ENCODE measurements at regions not wholly inside any gene's neighbourhood (a gene's known extent, or its start where the extent isn't known, plus 50 kb on each side); places are given as distances from the start of the nearest gene placed in this dataset.
"Not testable (repeated sequence)": the region's sequence is repeated elsewhere in the genome, so short reads cannot be mapped to it uniquely, and the experiment has no call there.

DNA sequence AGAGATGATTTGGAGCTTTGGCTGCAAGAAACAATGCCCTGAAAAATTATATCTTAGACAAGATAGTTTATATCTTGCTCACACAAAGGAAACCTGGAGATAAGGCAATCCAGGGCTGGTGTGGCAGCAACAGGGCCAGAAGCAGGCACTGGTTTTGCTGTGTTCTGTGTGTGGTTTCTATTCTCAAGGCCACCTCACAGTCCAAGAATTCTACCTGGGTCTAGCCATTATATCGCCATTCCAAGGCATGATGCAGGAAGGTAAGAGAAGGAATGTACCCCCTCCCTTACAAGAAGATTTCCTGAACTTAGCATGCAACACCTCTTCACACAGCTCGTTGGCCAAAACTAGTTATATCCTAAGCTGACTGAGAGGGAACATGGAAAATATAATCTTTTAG lies 74.5 kb upstream of the MEGF10 start:
- no peak for DNase-seq

- no peak for DNase-seq
These were observed 73.5 kb upstream of the MEGF10 start for GRCh38 chr5:127216898-127217675.

DNA sequence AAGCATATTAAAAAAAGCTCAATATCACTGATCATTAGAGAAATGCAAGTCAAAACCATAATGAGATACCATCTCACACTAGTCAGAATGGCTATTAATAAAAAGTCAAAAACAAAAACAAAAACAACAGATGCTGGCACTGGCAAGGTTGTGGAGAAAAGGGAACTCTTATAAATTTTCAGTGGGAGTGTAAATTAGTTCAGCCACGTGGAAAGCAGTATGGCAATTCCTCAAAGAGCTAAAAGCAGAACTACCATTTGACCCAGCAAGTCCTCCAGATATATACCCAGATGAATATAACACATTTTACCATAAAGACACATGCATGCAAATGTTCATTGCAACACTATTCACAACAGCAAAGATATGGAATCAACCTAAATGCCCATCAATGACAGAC lies 68.7 kb upstream of the MEGF10 start:
- not testable (repeated sequence) for DNase-seq

DNA sequence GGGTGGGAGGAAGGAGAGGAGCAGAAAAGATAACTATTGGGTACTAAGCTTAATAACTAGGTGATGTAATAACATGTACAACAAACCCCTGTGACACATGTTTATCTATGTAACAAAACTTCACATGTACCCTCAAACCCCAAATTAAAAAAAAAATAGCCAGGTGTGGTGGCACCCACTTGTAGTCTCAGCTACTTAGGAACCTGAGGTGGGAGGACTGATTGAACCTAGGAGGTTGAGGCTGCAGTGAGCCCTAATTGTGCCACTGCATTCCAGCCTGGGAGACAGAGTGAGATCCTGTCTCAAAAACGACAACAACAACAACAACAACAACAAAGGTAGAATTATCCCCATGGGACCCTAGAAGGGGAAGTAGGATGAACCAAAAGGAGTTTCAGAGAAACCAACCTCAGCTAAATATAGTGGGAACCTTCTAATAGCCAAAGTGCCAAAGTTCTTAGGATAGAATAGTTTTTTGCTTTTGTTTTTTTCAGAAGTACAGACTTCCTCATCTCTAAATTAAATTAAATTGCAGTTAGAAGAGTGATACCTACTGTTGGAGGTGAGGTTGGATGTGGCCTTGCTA lies 67.9 kb upstream of the MEGF10 start:
- DNase-seq: not testable (repeated sequence)

- no peak for DNase-seq
These were observed 67.2 kb upstream of the MEGF10 start for GRCh38 chr5:127223256-127223974.

- DNase-seq: no peak
These were observed 62.7 kb upstream of the MEGF10 start for GRCh38 chr5:127227881-127228280.

DNA sequence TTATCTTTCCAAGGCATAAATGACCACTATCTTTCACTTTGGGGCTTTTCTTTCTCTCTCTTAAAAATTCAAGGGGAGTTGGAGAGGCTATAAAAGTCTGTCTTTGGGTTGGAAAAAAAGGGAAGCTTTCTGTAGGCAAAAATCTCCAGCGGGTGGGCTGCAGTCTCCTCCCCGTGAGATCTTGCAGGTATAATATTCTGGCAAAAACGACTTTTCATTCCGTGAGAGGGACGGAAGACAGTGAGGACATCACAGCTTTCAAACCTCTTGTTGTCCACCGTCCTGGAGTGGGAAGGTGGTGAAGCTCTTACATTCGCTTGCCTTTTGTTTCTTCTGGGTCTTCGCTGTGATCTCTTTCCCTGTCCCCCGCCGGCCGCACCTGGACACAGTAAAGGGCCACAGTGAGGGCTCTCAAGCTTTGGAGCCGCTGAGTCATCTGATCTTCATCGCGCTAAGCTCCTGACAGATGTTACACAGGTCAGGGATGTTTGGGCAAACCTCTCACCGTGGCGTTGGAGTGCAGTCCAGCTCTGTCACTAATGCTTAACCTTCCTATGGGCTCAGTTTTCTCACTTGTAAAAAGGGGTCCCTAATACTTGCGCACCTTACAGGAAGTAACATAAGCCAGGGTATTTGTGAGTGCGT lies 61.9 kb upstream of the MEGF10 start:
- no peak for DNase-seq

DNA sequence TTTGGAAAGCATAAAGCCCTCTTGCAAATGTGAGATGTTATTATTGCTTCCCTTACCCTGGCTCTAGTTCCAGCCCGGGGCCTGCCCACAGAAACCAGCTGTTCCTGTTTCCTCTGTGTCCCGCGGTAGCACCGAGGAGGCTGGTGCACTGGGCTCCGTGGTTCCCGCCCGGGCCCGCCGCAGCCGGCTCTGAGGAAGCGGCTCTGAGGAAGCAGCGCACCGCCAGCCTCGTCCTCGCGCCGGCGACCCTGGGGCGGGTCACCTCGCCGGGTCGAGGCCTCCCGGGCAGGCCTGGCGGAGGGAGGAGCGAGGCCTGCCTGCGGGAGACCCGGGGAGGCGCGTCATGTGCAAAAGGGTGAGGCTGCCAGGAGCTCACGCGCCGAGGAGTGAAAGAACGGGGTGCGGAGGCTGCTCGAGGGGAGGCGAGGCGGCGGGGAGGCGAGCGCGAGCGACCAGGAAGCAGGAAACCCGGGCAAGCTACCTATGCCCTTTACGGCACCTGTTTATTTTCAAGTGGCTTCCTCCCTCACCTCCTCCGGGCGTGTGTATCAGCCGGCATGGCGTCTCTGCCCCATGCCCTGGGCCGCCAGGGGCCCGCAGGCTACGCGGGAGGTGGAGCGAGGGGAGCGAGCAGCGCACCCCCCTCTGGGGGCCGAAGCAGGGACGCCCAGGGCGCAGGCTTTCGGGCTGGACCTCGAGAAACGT lies 61.3 kb upstream of the MEGF10 start:
- peak; percentile 43 for DNase-seq

DNA sequence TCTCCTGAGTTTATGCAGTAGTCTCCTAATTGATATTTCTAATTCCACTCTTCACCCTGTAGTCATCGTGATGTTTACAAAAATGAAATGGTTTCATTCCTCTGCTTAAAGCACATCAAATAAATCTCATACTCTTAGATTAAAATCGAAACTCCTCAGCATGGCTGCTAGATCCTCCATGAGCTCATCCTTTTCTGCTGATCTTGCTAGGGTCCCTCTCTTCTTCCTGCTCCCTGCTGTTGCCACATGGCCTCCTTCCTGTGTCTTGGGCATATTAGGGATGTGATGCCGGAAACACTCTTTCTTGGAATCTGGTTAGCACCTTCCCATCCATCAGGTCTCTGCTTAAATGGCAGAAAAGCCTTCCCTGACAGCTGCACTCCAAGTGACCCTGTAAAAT lies 59.5 kb upstream of the MEGF10 start:
- no peak for DNase-seq

DNA sequence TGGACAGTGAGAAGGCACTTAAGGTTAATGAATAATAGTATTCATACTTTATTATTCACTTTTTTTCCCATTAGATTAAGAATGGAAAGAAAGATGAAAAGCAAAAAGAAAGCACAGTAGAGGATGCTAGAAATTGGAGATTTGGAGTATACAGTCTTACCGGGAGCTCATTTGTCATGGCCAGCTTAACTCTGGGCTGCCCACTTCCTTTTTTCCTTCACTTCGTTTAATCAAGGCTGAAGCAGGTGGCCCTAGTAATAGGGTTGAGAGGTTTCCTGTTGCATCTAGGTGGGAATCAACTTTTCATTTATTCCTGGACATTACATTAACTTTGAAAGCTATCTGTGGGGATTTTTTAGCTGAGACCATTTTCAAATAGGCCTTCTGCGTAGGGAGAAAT lies 57.0 kb upstream of the MEGF10 start:
- no peak for DNase-seq

- DNase-seq: no peak
These were observed 55.5 kb upstream of the MEGF10 start for GRCh38 chr5:127235136-127235535.

DNA sequence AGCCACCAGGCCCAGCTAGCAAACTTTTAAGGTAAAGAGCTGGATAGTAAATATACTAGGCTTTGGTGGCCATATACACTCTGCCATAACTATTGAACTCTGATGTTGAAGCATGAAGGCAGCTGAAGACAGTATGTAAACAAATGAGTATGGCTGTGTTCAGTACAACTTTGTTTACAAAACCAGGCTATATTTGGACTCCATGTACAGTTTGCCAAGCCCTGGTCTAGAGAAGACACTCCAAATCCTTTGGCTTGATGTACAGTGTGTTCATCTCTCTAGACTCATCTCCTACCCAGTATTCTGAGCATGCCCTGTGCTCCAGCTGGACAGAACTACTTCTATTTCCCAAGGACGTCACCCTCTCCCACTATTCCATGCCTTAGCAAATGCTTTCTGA lies 54.3 kb upstream of the MEGF10 start:
- no peak for DNase-seq

Data from NCI-H1092 (cell line).